NOMO-1 treated with dmso at 0.1 percent for 144 hours (cell line): ENCODE measurements at regions not wholly inside any gene's neighbourhood (a gene's known extent, or its start where the extent isn't known, plus 50 kb on each side); places are given as distances from the start of the nearest gene placed in this dataset.

ENCODE experiments used
- DNase-seq: peaks from one replicate; lab custom pipeline; 2025; ENCODE audit not compliant: unreplicated experiment; lab: John Stamatoyannopoulos, UW

- no peak for DNase-seq
Observed at GRCh38 chr4:63526251-63526650, 883.0 kb downstream of the TECRL start.

GRCh38 chr4:63524764-63525163, 884.5 kb downstream of the TECRL start:
- no peak for DNase-seq

- no peak for DNase-seq
Observed at GRCh38 chr4:63505714-63506460, 903.4 kb downstream of the TECRL start.

DNA sequence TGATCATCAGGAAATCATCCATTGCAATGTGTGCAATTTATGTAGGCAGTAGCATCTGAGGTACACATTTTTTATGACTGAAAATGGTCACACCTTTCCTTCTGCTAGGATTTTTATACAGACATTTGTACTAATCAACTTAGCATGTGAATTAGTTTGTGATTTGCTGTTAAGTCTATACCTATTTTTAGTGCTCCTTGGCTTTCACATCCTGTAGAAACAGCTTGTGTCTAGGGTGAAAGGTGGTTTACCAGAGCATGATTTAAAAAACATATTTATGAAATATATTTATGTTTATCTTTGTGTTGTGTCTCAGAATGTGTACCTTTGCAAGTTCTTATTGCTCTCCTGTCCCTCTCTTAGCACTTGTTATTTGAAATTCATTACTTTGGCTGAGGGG, 916.0 kb downstream of the TECRL start:
- DNase-seq, result no peak

GRCh38 chr4:63492515-63492914, 916.7 kb downstream of the TECRL start:
- no peak for DNase-seq

GRCh38 chr4:63464393-63464792, 944.9 kb downstream of the TECRL start:
- DNase-seq, result no peak

DNA sequence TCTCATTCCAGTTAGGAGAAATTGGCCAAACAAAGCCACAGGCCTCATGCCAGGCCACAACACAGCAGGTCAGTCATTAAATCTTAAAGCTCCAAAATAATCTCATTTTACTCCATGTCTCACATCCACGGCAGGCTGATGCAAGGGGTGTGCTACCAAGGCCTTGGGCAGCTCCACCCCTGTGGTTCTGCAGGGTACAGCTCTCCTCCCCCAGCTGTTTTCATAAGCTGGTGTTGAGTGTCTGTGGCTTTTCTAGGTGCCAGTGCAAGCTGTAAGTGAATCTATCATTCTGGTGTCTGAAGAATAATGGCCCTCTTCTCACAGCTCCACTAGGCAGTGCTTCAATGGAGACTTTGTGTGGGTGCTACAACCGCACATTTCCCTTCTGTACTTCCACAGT, 949.2 kb downstream of the TECRL start:
- DNase-seq, result no peak

GRCh38 chr4:63459329-63459728, 949.9 kb downstream of the TECRL start:
- peak; percentile 46 for DNase-seq

- DNase-seq, result no peak
Observed at GRCh38 chr4:63458010-63458409, 951.2 kb downstream of the TECRL start.

DNA sequence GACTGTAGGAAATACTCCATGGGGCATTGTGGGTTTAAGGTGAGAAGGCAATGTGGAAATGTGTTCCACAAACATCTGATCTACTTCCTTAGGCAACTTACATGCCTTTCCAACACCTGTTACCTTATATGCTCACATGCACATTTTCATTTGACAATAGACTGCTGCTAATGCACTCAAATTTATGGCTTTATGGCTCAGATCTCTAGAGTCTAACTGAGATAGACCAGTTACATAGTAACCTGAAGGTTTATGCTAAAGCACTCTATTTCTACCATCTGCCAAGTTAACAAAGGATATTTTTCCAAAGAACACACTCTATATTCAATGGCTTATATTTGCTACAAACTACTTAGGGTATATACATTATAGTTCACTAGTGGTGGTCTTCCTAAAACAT, 969.0 kb downstream of the TECRL start:
- DNase-seq, result no peak

DNA sequence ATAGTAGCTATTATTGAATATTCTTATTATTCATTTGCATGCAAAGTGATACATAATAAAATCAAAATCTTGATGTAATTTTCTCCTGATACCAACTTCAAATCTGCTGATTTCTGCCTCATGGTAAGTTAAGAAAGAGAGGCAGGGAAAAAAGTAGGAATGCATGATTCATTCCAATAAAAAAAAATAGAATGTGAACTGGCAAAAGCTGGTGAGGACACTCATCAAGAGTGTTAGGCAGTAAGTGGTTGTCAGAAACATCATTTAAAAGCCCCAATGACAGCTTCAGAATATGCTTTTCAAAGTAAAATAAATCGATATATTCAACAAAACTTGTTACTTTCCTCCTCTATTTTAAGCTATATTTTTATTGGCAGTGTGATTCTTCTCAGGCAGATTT, 979.1 kb downstream of the TECRL start:
- DNase-seq, result no peak

GRCh38 chr4:63396269-63396668, 1013.0 kb downstream of the TECRL start:
- no peak for DNase-seq

- no peak for DNase-seq
Observed at GRCh38 chr4:63393544-63393943, 1015.7 kb downstream of the TECRL start.

DNA sequence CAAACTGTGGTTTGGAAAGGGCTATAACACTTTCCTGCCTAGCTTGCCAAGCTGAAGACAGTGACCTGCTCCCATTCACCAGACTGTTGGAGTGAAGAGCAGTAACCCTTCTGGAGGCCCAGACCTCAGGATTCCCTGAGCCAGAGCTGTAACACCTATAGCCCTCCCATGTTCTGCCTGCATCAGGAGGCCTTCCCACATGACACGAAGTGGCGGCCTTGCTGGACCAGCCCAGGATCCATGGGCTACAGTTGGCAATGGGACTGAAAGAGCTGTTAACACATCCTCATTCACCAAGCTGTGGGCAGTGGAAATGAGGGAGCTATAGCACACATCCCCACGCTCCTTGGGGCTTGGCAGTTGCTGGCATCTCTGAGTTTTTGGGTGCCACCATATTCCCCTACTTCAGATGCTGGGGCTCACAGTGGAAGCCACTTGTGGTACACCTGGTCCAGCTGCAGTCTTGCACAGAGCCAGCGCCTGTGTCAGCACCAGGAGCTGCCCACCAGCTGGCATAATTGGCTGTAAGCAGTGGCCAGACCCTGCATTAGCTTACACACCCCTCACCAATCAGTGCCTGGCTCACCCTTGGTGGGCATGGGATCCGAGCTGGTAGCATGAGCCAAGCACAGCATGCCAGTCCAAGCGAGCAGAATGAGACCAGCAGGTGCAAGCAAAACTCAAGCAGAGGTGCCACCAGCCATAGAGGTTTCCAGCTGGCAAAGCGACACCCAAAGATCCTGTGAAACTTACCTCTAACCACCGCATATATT, 1029.3 kb downstream of the TECRL start:
- DNase-seq, result no peak

- no peak for DNase-seq
Observed at GRCh38 chr4:63371001-63371400, 1038.2 kb downstream of the TECRL start.

DNA sequence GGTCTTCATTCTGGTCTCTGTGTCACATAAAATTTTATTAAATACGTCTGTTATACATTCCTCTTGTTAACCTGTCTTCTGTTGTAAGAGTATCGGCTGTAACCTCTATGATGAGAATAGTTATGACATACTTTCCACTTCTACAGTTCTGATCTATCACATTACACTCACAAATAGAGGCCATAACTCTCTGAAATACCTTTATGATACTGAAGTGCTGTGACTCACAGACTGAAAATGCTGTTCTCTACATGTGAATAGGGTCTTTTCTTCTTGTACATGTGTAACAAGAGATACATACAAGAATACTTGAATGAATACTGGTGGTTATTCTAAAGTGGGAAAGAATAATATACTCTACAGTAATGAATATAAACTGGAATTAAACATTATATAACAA, 1047.6 kb downstream of the TECRL start:
- no peak for DNase-seq

- DNase-seq, result no peak
Observed at GRCh38 chr4:63361066-63361465, 1048.2 kb downstream of the TECRL start.

- no peak for DNase-seq
Observed at GRCh38 chr4:63349674-63350025, 1059.6 kb downstream of the TECRL start.

DNA sequence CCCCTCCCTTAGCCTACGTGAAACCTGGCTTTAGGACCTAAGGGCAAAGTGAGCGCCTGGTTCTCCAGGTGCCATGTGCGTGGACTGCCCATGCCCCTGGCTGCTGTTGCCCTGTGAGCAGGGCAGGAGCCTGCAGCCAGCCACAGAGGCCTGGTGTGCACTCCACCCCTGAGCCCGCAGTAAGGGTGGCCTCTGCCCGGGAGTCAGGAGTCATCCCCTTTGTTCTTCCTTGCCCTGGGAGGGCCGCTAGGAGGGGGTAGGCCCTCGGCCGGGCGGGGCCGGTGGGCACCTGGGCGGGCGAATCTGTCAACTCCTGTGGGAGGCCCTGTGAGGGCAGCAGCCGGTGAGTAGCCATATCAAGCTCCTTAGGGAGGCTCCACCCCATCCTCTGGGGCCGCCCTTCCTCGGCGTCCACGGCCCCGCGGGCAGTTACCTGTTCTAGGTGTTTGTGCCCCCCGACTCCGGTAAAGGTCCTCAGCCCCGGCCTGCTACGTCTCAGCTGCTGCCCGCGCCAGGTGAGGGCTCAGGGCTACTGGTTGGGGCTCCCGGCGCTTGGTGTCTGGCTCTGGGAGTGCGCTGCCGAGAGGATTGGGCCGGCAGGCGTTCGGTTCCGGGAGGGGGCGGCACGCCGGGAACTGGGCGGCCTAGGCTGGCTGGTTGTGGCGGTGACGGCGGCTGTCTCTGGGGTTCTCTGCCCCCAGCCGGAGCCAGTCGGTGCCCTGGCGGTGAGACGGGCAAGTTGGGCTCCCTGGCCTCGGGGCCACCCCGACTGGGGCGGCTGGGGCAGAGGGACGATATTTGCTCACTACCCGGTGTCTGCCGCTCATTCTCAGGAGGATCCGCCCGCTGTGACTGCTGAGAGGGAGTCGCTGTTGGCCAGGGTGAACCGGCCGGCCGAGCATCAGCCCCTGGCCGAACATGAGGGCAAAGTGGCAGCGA, 1060.2 kb downstream of the TECRL start:
- DNase-seq, result no peak

DNA sequence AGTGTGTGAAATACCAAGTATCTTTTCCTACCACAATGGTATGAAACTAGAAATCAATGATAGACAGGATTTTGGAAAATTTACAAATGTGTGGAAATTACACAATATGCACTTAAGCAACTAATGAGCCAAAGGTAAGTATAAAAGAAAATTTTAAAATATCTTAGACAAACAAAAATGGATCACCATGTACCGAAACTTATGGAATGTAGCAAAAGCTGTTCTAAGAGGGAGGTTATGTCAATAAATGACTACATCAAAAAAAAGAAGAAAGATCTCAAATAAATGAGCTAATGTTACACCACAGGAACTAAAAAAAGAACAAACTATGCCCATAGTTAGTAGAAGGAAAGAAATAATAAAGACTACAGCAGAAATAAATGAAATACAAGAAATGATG, 1084.1 kb downstream of the TECRL start:
- no peak for DNase-seq

DNA sequence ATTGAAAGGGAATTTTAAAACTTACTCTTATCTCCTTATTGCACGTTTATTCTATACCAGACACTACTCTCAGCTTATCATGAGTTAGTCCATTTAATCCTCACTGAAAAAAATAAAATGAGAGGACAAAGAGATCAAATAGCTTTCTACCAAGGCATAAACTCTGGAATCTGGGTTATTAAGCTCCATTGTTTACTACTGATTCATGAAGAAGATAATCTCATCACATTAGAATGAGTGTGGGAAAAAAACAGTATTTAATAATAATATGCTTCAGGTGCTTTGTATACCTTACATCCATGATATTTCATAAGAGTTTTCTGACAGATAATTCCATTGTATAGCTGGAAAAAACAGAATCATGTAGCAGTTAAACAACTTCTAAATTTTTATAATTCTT, 1092.6 kb downstream of the TECRL start:
- no peak for DNase-seq

- DNase-seq, result no peak
Observed at GRCh38 chr4:63315651-63316050, 1093.6 kb downstream of the TECRL start.
